ENCODE measurements at regions not wholly inside any gene's neighbourhood (a gene's known extent, or its start where the extent isn't known, plus 50 kb on each side); places are given as distances from the start of the nearest gene placed in this dataset.

DNA sequence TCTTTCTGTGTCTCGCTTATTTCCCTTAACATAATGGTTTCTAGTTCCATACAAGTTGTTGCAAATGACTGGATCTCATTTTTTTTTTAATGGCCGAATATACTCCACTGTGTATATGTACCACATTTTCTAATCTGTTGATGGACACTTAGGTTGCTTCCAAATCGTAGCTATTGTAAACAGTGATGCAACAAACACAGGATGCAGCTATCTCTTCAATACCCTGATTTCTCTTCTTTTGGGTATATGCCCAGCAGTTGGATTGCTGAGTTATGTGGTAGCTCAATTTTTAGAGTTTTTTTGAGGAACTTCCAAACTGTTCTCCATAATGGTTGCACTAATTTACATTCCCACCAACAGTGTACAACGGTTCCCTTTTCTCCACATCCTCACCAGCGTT, 100.4 kb upstream of the CHORDC1 start:
- no peak for TF ChIP-seq CTCF (conservative IDR thresholded peaks at IDR 0.05; ENCODE audit: low read depth, low read length)
- TF ChIP-seq SMC3 (IDR thresholded peaks at IDR 0.05; ENCODE audit: low read depth, low read length), result no peak

Measured in IMR-90 (cell line).